CD14-positive monocyte (primary cell): ENCODE measurements at regions not wholly inside any gene's neighbourhood (a gene's known extent, or its start where the extent isn't known, plus 50 kb on each side); places are given as distances from the start of the nearest gene placed in this dataset.

Experiments used
- DNase-seq, 3 donors: peaks; one replicate each; pipeline ENCODE4 v3.0.0-alpha.2; 2011 to 2022
- H2AFZ ChIP-seq: 2 replicates; pipeline ENCODE4 v1.6.0; 2012; ENCODE audit warnings: mild to moderate bottlenecking, low read depth, low read length, inconsistent platforms; ENCODE audit not compliant: insufficient read depth, poor library complexity, severe bottlenecking
- H3K27ac ChIP-seq, 2 donors: 1 replicate in 1 of 2; 2 replicates in 1 of 2; pipeline ENCODE4 v1.5.1; 2012 to 2013; ENCODE audit warnings: low read length in 2 of 2, control low read depth in 1 of 2, inconsistent platforms in 1 of 2, low read depth in 1 of 2, mild to moderate bottlenecking in 1 of 2
- H3K27me3 ChIP-seq, 2 donors: one replicate each; pipeline versions ENCODE4 v1.6.0 to v1.6.1; 2011 to 2013; ENCODE audit warnings: low read length in 2 of 2; ENCODE audit not compliant: control insufficient read depth in 2 of 2, insufficient read depth in 2 of 2
- H3K36me3 ChIP-seq, 2 donors: replicated peaks in 1 of 2; 1 replicate in 1 of 2; 2 replicates in 1 of 2; pipeline versions ENCODE4 v1.5.1 to v1.6.1; 2012 to 2013; ENCODE audit warnings: low read length in 2 of 2, control low read depth in 1 of 2, inconsistent platforms in 1 of 2, mild to moderate bottlenecking in 1 of 2; ENCODE audit not compliant: insufficient read depth in 2 of 2, control insufficient read depth in 1 of 2
- H3K4me1 ChIP-seq, 2 donors: 1 replicate in 1 of 2; 2 replicates in 1 of 2; pipeline versions ENCODE4 v1.5.1 to v1.6.1; 2012 to 2013; ENCODE audit warnings: low read length in 2 of 2, control low read depth in 1 of 2, inconsistent platforms in 1 of 2, mild to moderate bottlenecking in 1 of 2, moderate library complexity in 1 of 2; ENCODE audit not compliant: insufficient read depth in 2 of 2, control insufficient read depth in 1 of 2
- H3K4me2 ChIP-seq: replicated peaks from 2 replicates; pipeline ENCODE3; 2012; ENCODE audit warnings: low read length, moderate library complexity, mild to moderate bottlenecking; ENCODE audit not compliant: poor library complexity, severe bottlenecking; ENCODE audit errors: extremely low read depth
- H3K4me3 ChIP-seq, 3 experiments: fragments of 200-600 bp in 1 of 3; sonication (generic) in 1 of 3; replicated peaks in 1 of 3; 1 replicate in 2 of 3; 2 replicates in 1 of 3; pipeline ENCODE4 v1.5.1; 2011 to 2013; ENCODE audit warnings: low read length in 3 of 3, mild to moderate bottlenecking in 3 of 3, control low read depth in 2 of 3, low read depth in 2 of 3, inconsistent platforms in 1 of 3, moderate library complexity in 1 of 3
- H3K79me2 ChIP-seq: 2 replicates; pipeline ENCODE4 v1.6.0; 2012; ENCODE audit warnings: mild to moderate bottlenecking, control low read depth, inconsistent platforms, low read length, moderate library complexity; ENCODE audit not compliant: insufficient read depth
- H3K9ac ChIP-seq: 2 replicates; pipeline ENCODE4 v1.6.0; 2017; ENCODE audit warnings: low read length, mild to moderate bottlenecking; ENCODE audit not compliant: insufficient read depth, poor library complexity, severe bottlenecking
- H3K9me3 ChIP-seq, 2 donors: replicated peaks in 1 of 2; 1 replicate in 1 of 2; 2 replicates in 1 of 2; pipeline versions ENCODE4 v1.5.1 to v1.6.1; 2012 to 2013; ENCODE audit warnings: low read length in 2 of 2, control low read depth in 1 of 2; ENCODE audit not compliant: control insufficient read depth in 1 of 2, insufficient read depth in 1 of 2
- H4K20me1 ChIP-seq: 2 replicates; pipeline ENCODE4 v1.6.0; 2012; ENCODE audit warnings: mild to moderate bottlenecking, low read length, control low read depth, moderate library complexity; ENCODE audit not compliant: insufficient read depth
- H3K27ac Mint-ChIP-seq, 7 donors: one replicate each; pipeline ENCODE4 v1.8.0; 2020; ENCODE audit warnings: mild to moderate bottlenecking in 7 of 7, mixed read lengths in 7 of 7, moderate library complexity in 6 of 7, inconsistent platforms in 2 of 7
- H3K27me3 Mint-ChIP-seq, 3 donors: one replicate each; pipeline ENCODE4 v1.8.0; 2021 to 2022; ENCODE audit warnings: low read depth in 3 of 3, mild to moderate bottlenecking in 3 of 3, mixed read lengths in 3 of 3, moderate library complexity in 3 of 3, inconsistent platforms in 1 of 3
- H3K36me3 Mint-ChIP-seq, 2 donors: one replicate each; pipeline ENCODE4 v1.8.0; 2020; ENCODE audit warnings: mixed read lengths in 2 of 2, inconsistent platforms in 1 of 2, mild to moderate bottlenecking in 1 of 2
- H3K4me1 Mint-ChIP-seq: one replicate; pipeline ENCODE4 v1.8.0; 2020; ENCODE audit warnings: mild to moderate bottlenecking, mixed read lengths
- H3K4me3 Mint-ChIP-seq, 2 donors: one replicate each; pipeline ENCODE4 v1.8.0; 2020; ENCODE audit warnings: mild to moderate bottlenecking in 2 of 2, mixed read lengths in 2 of 2, moderate library complexity in 1 of 2
- H3K9me3 Mint-ChIP-seq, 7 donors: one replicate each; pipeline ENCODE4 v1.8.0; 2020 to 2022; ENCODE audit warnings: mixed read lengths in 7 of 7, mild to moderate bottlenecking in 6 of 7, moderate library complexity in 6 of 7, inconsistent platforms in 2 of 7
- WGBS: methylation state at CpG from one replicate; pipeline ENCODE4 v1.1.5; 2013; ENCODE audit warnings: missing lambda C conversion rate; ENCODE audit not compliant: insufficient coverage; 5-methylcytosine and 5-hydroxymethylcytosine counted together
- intact Hi-C, 2 donors: fragments of 100-400 bp; cut with micrococcal nuclease; formaldehyde crosslinking; loops; one replicate each; pipeline versions ENCODE4 v1.15.0 to v1.15.1; 2023
- TF ChIP-seq, protein P1 (sequence below): fragments of 200-600 bp; IDR thresholded peaks from one replicate; pipeline ENCODE4 v1.8.0; 2022; ENCODE audit warnings: antibody characterized with exemption, mild to moderate bottlenecking

DNA sequence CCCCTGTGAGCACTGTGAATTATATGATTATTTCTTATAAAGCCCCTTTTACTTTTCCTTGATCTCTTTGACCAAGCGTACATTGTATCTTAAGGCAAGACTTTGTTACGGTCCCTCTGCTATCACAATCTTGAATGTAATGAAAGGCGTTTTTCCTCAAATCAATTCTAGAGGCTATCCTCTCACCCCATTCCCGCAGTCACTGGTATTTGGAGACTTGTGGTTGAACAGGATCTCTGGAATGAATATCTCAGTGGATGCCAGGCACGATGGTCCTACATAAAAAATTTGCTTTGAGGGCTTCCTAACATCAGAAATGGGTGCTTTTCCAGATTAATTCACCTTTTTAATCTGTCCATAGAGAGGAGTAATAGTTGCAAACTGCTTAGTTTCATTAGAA, 151.4 kb upstream of the PAPPA start:
- Mint-ChIP-seq H3K4me3 (no peak overlapping the region), H3K27me3 (peaks cover 0 to 2% (median 0%) of the 10 kb centered on the region in 3 donors), H3K4me1 (no peaks in the 10 kb centered on the region), H3K36me3 (no peaks in the 10 kb centered on the region), H3K9me3 (peaks cover 0 to 4% (median under 1%) of the 10 kb centered on the region in 7 donors), H3K27ac (no peak overlapping the region)
- no peaks in the 10 kb centered on the region for H3K9me3 ChIP-seq
- WGBS = no CpG with 5 or more reads among the region's 5 CpGs
- H2AFZ ChIP-seq = no peak overlapping the region
- no peaks in the 10 kb centered on the region for H4K20me1 ChIP-seq
- H3K27me3 ChIP-seq = no peaks in the 10 kb centered on the region
- no peak overlapping the region for H3K9ac ChIP-seq
- no peaks in the 10 kb centered on the region for H3K4me1 ChIP-seq
- no peak overlapping the region for H3K27ac ChIP-seq
- H3K4me3 ChIP-seq = no peak overlapping the region
- no peaks in the 10 kb centered on the region for H3K79me2 ChIP-seq
- H3K4me2 ChIP-seq = no peak overlapping the region
- TF ChIP-seq, protein P1, sequence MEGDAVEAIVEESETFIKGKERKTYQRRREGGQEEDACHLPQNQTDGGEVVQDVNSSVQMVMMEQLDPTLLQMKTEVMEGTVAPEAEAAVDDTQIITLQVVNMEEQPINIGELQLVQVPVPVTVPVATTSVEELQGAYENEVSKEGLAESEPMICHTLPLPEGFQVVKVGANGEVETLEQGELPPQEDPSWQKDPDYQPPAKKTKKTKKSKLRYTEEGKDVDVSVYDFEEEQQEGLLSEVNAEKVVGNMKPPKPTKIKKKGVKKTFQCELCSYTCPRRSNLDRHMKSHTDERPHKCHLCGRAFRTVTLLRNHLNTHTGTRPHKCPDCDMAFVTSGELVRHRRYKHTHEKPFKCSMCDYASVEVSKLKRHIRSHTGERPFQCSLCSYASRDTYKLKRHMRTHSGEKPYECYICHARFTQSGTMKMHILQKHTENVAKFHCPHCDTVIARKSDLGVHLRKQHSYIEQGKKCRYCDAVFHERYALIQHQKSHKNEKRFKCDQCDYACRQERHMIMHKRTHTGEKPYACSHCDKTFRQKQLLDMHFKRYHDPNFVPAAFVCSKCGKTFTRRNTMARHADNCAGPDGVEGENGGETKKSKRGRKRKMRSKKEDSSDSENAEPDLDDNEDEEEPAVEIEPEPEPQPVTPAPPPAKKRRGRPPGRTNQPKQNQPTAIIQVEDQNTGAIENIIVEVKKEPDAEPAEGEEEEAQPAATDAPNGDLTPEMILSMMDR = no peak
- intact Hi-C loops = no loop called here
- H3K36me3 ChIP-seq = no peaks in the 10 kb centered on the region
- no peak for DNase-seq

DNA sequence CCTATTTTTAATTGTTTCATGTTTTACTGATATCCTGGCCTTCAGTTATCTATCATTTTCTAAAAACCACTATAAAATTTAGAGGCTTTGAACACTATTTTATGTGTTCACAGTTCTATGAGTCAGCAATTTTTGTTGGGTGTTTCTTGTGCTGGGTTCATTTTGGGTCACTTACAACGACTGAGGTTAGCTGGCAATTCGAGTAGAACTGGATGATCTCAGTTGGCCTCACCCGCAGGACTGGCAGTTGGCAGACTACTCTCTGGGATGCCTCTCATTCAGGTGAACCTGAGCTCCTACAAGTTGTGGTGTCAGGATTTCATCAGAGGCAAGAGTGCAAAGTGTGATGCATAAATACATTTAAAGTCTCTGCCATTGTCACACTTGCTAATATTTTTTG, 151.0 kb upstream of the PAPPA start:
- WGBS = 44% methylated on average over 3 of the region's 3 CpGs
- Histone ChIP-seq H3K27ac (no peak overlapping the region), H4K20me1 (no peaks in the 10 kb centered on the region), H3K27me3 (no peaks in the 10 kb centered on the region), H3K4me2 (no peak overlapping the region), H3K36me3 (no peaks in the 10 kb centered on the region), H3K4me3 (no peak overlapping the region), H3K9ac (no peak overlapping the region), H3K4me1 (no peaks in the 10 kb centered on the region), H3K79me2 (no peaks in the 10 kb centered on the region), H2AFZ (no peak overlapping the region), H3K9me3 (no peaks in the 10 kb centered on the region)
- TF ChIP-seq, protein P1 = no peak
- peaks cover 0 to 4% (median 0%) of the 10 kb centered on the region in 7 donors for H3K9me3 Mint-ChIP-seq
- H3K4me3 Mint-ChIP-seq = no peak overlapping the region
- H3K4me1 Mint-ChIP-seq = no peaks in the 10 kb centered on the region
- intact Hi-C loops = no loop called here
- no peaks in the 10 kb centered on the region for H3K36me3 Mint-ChIP-seq
- no peak for DNase-seq
- no peak overlapping the region for H3K27ac Mint-ChIP-seq
- H3K27me3 Mint-ChIP-seq = peaks cover 0 to 2% (median 0%) of the 10 kb centered on the region in 3 donors
